Adrenal gland (tissue), 9 donors: ENCODE measurements at regions not wholly inside any gene's neighbourhood (a gene's known extent, or its start where the extent isn't known, plus 50 kb on each side); places are given as distances from the start of the nearest gene placed in this dataset.

Source experiments
- DNase-seq, 7 donors: peaks; one replicate each; pipeline ENCODE4 v3.0.0-alpha.2; 2019 to 2020
- H3K27ac ChIP-seq, 5 donors: fragments of 200-600 bp; sonication (generic) in 4 of 5; 1 replicate in 3 of 5; 2 replicates in 2 of 5; pipeline versions ENCODE4 v1.5.1 to v1.8.0; 2016 to 2020; ENCODE audit warnings: mild to moderate bottlenecking in 1 of 5
- H3K27me3 ChIP-seq: fragments of 200-600 bp; 2 replicates; pipeline ENCODE4 v1.8.0; 2021
- H3K36me3 ChIP-seq, 2 donors: fragments of 200-600 bp; replicated peaks in 1 of 2; 1 replicate in 1 of 2; 2 replicates in 1 of 2; pipeline versions ENCODE4 v1.5.1 to v1.8.0; 2018 to 2022
- H3K4me1 ChIP-seq, 2 donors: fragments of 200-600 bp; replicated peaks in 1 of 2; 1 replicate in 1 of 2; 2 replicates in 1 of 2; pipeline versions ENCODE4 v1.5.1 to v1.8.0; 2018 to 2021
- H3K4me3 ChIP-seq, 4 donors: fragments of 200-600 bp; sonication (generic) in 3 of 4; one replicate each; pipeline ENCODE4 v1.5.1; 2016 to 2018
- H3K9me3 ChIP-seq, 3 donors: fragments of 200-600 bp; sonication (generic) in 1 of 3; replicated peaks in 1 of 3; 1 replicate in 2 of 3; 2 replicates in 1 of 3; pipeline versions ENCODE4 v1.5.1 to v1.8.0; 2016 to 2021
- POLR2A ChIP-seq, 2 donors: fragments of 450-650 bp; IDR thresholded peaks; one replicate each; pipeline ENCODE4 v1.6.1; 2017; ENCODE audit warnings: antibody characterized with exemption in 2 of 2, mild to moderate bottlenecking in 2 of 2, moderate library complexity in 1 of 2
- whole genome bisulfite sequencing, 4 donors: extraction: QIAGEN DNeasy Blood & Tissue Kit in 2 of 4; methylation state at CpG; one replicate each; pipeline versions ENCODE4 v1.1.5 to v1.1.7; 2013 to 2017; 5-methylcytosine and 5-hydroxymethylcytosine counted together
- intact Hi-C, 2 donors: fragments of 100-400 bp; cut with DNase I; formaldehyde crosslinking; loops; one replicate each; pipeline versions ENCODE4 v1.14.1 to v1.15.0; 2022 to 2023
- TF ChIP-seq, protein P1 (sequence below), 6 experiments: fragments of 450-650 bp in 4 of 6; fragments of 200-600 bp in 2 of 6; sonication (generic) in 1 of 6; IDR thresholded peaks; 1 replicate in 5 of 6; 2 replicates in 1 of 6; pipeline versions ENCODE4 v1.5.1 to v1.8.0; 2016 to 2021; ENCODE audit warnings: antibody characterized with exemption in 6 of 6, mild to moderate bottlenecking in 2 of 6, moderate library complexity in 1 of 6
- donor health status: healthy with polysubstance abuse.
- donor health status: Bipolar disorder and iron deficiency.
- donor health status: DM: yes; HTN: yes; CAD: no.
- donor health status: DM: no; HTN: no; CAD: no.
- donor health status: DM: no; HTN: no; CAD: no.

- H3K27ac ChIP-seq: no peak overlapping the region
- no peak overlapping the region for H3K4me3 ChIP-seq
- no peaks in the 10 kb centered on the region for H3K27me3 ChIP-seq
- no peaks in the 10 kb centered on the region for H3K9me3 ChIP-seq
- no peaks in the 10 kb centered on the region for H3K36me3 ChIP-seq
- intact Hi-C loops: no loop called here
- no peaks in the 10 kb centered on the region for H3K4me1 ChIP-seq
- whole genome bisulfite sequencing, 4 donors: 89 to 93% (median 92%) methylated on average over 14 to 19 of the region's 19 CpGs
- DNase-seq: no peak
- TF ChIP-seq, protein P1, sequence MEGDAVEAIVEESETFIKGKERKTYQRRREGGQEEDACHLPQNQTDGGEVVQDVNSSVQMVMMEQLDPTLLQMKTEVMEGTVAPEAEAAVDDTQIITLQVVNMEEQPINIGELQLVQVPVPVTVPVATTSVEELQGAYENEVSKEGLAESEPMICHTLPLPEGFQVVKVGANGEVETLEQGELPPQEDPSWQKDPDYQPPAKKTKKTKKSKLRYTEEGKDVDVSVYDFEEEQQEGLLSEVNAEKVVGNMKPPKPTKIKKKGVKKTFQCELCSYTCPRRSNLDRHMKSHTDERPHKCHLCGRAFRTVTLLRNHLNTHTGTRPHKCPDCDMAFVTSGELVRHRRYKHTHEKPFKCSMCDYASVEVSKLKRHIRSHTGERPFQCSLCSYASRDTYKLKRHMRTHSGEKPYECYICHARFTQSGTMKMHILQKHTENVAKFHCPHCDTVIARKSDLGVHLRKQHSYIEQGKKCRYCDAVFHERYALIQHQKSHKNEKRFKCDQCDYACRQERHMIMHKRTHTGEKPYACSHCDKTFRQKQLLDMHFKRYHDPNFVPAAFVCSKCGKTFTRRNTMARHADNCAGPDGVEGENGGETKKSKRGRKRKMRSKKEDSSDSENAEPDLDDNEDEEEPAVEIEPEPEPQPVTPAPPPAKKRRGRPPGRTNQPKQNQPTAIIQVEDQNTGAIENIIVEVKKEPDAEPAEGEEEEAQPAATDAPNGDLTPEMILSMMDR (IDR thresholded peaks at IDR 0.05): no peak
- no peak for TF ChIP-seq POLR2A (IDR thresholded peaks at IDR 0.05)
Observed at GRCh38 chr9:86516564-86516963, 162.4 kb upstream of the TUT7 start.

- TF ChIP-seq POLR2A (IDR thresholded peaks at IDR 0.05): no peak
- TF ChIP-seq, protein P1 (IDR thresholded peaks at IDR 0.05): no peak
- 66 to 84% (median 77%) methylated on average over 4 of the region's 4 CpGs for WGBS, 4 donors
Observed at GRCh38 chr9:86515221-86515620, 161.0 kb upstream of the TUT7 start.

GRCh38 chr9:86513429-86513828, 159.2 kb upstream of the TUT7 start:
- DNase-seq: no peak
- TF ChIP-seq POLR2A (IDR thresholded peaks at IDR 0.05): no peak
- TF ChIP-seq, protein P1 (IDR thresholded peaks at IDR 0.05): no peak
- no peak overlapping the region for H3K4me3 ChIP-seq
- H3K27ac ChIP-seq: no peak overlapping the region
- no peaks in the 10 kb centered on the region for H3K27me3 ChIP-seq
- H3K4me1 ChIP-seq: no peaks in the 10 kb centered on the region
- no peaks in the 10 kb centered on the region for H3K9me3 ChIP-seq
- WGBS, 4 donors: 88 to 95% (median 93%) methylated on average over 2 of the region's 2 CpGs
- intact Hi-C loops: no loop called here
- H3K36me3 ChIP-seq: no peaks in the 10 kb centered on the region

More at GRCh38 chr9:86515221-86515620, 161.0 kb upstream of the TUT7 start:
- Histone ChIP-seq H3K9me3 (no peaks in the 10 kb centered on the region), H3K27me3 (no peaks in the 10 kb centered on the region), H3K27ac (no peak overlapping the region), H3K4me1 (no peaks in the 10 kb centered on the region), H3K36me3 (no peaks in the 10 kb centered on the region), H3K4me3 (no peak overlapping the region)
- intact Hi-C loops: no loop called here
- DNase-seq: no peak

DNA sequence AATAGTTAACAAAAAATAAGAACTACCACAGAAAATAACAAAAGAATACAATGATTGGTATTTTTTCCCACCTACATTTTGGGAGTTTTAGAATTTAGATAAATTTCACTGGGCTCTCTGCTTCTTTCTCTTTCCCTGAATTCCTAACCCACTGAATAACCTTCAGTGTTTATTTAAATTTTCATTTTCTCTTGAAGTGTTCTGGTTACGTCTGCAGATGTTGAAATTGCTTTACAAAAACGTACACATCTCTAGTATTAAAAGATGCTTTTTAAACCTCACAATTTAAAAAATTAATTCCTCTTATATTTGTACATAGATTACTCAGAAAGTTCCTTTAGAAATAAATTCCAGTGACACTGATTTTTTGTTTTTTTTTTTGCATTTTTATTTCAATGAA, 158.7 kb upstream of the TUT7 start:
- H3K27me3 ChIP-seq: no peaks in the 10 kb centered on the region
- H3K9me3 ChIP-seq: no peaks in the 10 kb centered on the region
- intact Hi-C loops: no loop called here
- no peak for DNase-seq
- 69 to 83% (median 81%) methylated on average over 2 of the region's 2 CpGs for WGBS, 4 donors
- no peak for TF ChIP-seq POLR2A (IDR thresholded peaks at IDR 0.05)
- TF ChIP-seq, protein P1 (IDR thresholded peaks at IDR 0.05): no peak
- no peak overlapping the region for H3K27ac ChIP-seq
- H3K36me3 ChIP-seq: no peaks in the 10 kb centered on the region
- H3K4me3 ChIP-seq: no peak overlapping the region
- H3K4me1 ChIP-seq: no peaks in the 10 kb centered on the region
